HG03108 (cell line): ENCODE measurements at regions not wholly inside any gene's neighbourhood (a gene's known extent, or its start where the extent isn't known, plus 50 kb on each side); places are given as distances from the start of the nearest gene placed in this dataset.
"Not testable (repeated sequence)": the region's sequence is repeated elsewhere in the genome, so short reads cannot be mapped to it uniquely, and the experiment has no call there.

Experiments used
- ATAC-seq: cut with Tn5 transposase; IDR thresholded peaks from one replicate; pipeline ENCODE4 v1.9.1; 2021; ENCODE audit warnings: moderate library complexity; ENCODE audit not compliant: unreplicated experiment

DNA sequence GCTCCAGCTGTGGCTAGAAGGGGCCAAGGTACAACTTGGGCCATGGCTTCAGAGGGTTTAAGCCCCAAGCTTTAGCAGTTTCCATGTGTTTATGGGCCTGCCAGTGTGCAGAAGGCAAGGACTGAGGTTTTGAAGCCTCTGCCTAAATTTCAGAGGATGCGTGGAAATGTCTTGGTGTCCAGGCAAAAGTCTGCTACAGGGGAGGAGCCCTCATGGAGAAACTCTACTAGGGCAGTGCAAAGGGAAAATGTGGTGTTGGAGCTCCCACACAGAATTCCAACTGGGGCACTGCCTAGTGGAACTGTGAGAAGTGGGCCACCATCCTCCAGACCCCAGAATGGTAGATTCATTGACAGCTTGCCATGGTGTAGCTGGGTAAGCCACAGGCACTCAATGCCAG is 527.2 kb upstream of the RORB start:
- no peak for ATAC-seq

DNA sequence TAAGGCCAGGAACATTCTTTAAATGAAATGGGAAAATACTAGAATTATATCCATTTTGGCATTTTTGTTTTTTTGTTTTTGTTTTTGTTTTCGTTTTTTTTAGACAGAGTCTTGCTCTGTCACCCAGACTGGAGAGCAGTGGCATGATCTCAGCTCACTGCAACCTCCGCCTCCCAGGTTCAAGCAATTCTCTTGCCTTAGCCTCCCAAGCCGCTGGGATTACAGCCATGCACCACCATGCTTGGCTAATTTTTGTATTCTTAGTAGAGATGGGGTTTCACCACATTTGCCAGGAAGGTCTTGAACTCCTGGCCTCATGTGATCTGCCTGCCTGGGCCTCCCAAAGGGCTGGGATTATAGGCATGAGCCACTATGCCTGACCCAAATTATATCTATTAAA is 520.7 kb upstream of the RORB start:
- not testable (repeated sequence) for ATAC-seq

DNA sequence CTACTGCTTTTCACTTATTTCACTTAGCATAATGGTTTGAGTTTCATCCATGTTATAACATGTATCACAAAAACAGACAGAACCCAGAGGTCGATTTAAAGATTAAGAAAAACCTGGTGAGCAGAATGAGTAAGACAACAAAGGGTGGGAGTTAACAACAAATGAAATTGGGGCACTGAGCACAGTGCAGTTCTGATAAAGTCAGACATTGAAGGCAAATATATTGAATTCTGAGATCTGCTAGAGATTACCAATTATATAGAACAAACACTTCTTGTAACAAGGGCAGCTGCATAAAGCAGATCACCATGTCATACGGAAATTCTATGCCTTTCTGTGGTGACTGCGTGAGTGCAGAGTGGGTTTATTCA is 517.3 kb upstream of the RORB start:
- ATAC-seq = no peak

DNA sequence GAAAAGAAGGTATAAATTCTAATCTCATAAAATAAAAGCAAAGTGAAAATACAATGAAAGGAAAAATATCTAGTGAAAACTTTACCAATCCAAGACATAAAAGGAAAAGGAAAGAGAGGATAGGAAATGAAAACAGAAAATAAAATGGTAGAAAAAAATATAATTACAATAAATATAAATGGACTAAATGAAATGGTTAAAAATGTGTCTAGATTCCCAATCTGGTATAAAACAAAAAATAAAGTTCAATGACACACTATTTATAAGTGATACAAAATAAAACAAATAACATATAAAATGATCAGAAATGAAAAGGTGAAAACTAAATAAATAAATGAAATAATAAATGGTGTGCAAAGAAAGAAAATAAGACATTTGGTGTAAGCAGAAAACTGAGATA is 516.4 kb upstream of the RORB start:
- no peak for ATAC-seq

DNA sequence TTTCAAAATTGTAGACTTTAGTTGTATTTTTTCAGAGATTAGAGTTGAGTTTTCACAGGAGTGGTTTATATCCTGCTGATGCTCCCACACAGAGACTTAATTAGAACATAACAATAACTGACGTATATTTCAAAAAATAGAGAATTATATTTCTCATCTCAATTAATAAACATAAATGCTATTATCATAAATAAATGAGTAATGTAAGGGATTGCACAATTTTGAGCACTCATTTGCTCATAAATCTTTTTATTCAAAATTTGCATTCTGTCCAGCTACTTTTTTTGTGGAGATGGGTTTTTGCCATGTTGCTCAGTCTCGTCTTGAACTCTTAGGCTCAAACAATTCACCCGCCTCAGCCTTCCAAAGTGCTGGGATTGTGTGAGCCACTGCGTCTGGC is 515.7 kb upstream of the RORB start:
- ATAC-seq = no peak

DNA sequence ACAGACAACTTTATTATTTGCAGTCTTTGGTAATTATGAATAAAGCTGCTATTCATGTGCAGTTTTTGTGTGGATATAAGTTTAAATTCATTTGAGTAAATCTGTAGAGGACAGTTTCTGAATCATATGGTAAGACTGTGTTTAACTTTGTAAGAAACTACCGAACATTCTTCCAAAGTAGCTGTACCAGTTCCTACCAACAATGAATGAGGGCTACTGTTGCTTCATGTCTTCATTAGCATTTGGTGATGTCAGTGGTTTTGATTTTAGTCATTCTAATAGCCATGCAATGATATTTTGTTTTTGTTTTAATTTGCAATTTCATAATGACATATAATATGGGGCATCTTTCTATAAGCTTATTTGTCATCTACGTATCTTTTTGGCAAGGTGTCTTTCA is 501.3 kb upstream of the RORB start:
- ATAC-seq = no peak

DNA sequence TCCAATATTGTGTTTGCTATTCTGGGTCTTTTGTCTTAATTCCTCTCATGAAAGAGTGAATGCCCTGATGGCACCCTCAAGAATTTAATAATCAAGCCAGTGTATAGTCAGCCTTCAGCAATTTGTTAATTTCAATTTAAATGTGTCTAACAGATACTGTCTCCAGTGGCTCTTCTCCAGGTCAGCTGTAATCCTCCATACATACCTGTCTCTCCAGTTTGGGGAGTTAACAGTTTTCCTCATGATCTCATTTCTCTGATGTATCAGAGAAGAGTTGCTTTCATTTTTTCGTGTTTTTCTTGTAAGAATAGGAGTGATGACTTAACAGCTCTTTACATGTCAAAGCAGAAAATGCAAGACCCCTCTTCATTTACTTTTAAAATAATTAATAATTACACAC is 500.3 kb upstream of the RORB start:
- no peak for ATAC-seq

DNA sequence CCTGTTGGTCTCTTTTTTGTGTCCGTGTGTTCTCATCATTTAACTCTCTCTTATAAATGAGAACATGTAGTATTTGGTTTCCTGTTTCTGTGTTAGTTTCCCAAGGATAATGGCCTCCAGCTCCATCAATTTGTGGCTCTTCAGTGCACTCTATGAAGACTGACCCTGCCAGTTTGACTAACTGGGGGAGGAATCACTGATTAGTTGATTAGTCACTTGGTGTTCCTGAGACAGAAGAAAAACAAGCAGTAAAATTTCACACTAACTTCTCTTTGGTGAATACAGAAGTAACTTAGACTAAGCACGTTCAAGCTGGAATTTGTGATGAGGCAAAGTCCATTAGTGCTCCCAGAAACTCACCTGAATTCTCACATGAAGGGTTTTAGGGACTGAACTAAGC is 495.8 kb upstream of the RORB start:
- ATAC-seq = no peak

DNA sequence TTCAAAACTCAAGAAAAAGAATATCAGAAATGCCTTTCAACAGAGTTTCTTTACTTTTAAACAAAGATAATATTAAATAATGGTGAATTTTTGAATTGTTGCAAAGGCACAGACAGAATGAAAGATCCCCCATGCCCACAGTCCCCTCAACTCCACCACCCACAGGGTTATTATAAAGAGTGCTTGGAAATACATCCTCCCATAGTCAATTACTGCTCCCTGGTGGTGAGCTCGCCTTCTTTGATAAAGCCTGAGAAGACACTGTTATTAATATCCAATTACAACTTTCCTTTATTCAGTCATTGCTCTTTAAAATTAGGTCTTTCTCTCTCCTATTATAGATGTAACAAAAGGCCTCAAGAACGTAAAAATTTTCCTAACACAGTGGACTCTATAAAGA is 490.2 kb upstream of the RORB start:
- no peak for ATAC-seq

DNA sequence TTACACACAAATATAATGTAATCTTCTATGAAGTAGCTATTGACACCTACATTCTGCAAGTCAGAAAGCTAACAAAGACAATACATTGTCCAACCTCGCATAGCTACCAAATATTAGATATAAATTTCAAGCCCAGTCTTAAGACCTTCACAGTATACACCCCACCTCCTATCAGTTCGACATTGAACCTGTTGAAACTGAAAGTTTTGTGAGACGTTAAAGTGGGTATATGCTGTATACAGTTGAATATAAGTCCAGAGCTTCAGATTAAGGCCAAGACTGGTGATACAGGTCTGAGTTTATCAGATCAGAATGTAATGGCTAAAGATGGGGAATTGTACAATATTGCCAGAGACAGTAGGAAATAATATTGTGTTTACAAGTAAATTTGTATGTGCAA is 489.3 kb upstream of the RORB start:
- no peak for ATAC-seq

DNA sequence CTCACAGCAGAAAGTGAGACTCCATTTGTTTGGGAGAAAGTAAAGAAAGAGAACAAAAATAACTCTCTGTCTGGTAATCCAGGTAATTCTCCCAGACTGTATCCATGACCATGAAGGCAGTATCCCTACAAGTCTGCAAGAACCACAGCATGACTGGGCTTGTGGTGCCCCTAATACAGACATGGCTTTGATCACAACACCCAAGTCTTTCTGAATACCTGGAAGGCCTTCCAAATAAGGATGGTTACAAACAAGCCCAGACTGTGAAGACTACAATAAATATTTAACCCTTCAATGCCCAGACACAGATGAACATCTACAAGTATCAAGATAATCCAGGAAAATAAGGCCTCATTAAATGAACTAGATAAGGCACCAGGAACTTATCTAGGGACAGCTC is 481.1 kb upstream of the RORB start:
- no peak for ATAC-seq

DNA sequence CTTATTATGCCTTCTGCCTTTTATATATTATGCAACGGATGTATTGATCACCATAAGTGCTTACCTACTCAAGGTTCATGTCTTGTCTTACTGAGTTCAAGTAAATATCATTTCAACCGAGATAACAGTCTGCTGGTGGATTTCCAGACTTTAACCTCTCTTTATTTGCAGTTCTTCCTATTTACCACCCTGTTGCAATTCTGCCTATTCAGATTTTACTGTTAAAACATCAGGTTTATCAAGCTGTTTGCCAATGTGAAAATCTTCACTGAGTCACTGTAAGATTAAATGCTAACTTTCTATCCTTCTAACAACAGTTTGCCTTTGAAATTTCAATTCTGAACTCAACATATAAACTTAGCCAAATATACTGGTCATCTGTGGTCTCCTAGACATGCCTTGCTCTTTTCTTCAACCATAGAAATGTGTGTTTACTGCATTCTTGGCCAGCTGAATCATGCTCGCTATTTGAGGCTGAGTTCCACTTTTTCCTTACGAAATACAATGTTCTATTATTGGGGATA is 471.7 kb upstream of the RORB start:
- no peak for ATAC-seq

DNA sequence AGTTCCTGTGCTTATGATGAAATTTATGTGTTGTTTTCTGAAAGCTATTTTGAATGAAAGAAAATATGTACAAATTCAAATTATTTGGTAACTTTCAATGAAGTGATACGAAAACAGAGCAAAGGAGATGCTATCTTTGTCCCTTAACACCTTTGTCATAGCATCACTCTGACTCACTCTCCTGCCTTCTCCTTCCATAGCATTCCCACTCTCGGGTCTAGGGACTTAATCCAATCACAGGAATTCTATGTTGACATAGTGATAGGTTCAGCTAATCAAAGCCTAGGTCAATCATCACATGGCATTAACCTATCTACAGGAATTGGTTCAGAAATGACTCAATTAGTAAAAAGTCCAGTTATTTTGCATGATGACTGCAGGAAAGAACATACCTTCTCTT is 464.7 kb upstream of the RORB start:
- ATAC-seq = no peak

DNA sequence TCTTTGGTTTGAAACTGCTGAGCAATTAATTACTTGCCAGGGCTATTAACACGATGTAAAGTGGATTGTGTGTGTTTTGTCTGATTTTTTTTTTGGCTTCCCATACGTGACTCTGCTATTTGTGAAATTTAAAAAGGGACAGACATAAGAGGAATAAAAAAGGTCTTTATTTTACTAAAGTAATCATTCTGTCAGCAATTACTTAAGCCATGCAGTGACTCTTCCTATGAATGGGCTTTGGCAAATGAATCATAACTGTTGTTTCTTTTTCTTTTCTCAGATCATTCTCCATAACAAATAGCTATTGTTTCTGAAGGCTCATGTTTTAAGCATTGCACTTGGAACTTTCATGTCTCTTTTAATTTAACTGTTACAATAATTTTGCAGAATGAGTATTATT is 461.3 kb upstream of the RORB start:
- ATAC-seq = no peak

DNA sequence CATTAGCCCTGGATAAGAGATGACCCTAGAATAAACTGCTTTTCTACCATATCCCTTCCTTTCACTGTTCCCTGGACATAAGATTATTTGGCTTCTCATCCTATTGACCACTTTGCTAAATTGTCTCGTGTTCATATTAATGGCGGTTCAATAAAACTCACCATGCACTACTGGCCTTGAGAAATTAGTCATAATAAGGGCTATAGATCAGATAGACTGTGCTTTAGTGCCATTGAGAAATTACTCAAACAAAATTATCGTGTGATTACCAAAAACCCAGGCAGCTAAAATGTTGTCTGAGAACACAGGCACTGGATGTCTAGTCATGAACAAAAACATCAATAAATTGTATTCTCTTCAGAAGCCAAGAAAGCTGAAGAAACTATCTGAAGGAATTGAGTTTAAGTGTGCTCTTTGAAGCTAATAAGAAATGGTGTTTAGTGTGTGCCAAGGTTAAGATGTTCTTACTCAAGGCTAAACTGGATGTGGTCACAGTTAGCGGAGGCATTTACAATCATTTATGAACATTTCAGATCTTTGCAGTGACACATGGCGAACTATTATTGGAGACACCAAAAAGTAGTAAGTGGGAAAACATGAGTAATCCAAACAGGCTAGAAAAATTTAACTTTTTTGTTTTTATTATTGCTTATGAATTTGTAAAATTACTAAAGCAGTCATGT is 460.4 kb upstream of the RORB start:
- peak; percentile 72 for ATAC-seq

DNA sequence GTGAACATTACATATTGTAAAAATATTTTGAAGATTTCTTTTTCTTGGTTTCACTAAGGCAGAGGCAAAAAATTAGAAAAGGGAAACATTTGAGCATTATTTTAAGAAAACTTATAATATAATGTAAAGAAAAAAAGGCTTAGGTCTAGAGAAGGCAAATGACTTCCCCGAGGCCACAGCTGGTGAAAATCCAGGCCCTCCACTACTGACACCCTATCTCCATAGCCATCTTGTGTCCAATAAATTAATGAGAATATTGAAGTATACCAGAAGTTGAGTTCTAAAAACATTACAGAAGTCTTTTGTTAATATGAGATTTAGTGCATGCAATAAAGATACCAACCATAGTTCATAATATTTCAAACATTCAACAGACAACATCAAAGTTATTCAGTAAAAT is 459.9 kb upstream of the RORB start:
- ATAC-seq = no peak

DNA sequence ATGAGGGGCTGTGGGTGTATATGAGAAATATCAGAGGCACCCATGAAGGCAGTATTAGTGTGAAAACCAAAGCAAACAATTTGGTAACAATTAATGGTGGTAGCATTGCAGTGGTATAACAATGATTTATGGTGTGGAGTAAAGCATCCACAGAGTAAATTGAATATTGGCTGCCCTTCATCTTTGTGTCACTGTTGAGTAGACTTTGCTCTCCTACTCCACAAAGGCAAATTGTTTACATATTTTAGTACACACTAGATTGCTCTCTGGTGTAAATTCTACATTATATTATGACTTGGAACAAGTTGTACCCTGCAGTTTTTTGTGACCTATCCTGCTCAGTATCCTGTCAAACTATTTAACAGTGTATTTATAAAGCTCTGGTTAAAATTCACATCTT is 455.5 kb upstream of the RORB start:
- ATAC-seq = no peak

DNA sequence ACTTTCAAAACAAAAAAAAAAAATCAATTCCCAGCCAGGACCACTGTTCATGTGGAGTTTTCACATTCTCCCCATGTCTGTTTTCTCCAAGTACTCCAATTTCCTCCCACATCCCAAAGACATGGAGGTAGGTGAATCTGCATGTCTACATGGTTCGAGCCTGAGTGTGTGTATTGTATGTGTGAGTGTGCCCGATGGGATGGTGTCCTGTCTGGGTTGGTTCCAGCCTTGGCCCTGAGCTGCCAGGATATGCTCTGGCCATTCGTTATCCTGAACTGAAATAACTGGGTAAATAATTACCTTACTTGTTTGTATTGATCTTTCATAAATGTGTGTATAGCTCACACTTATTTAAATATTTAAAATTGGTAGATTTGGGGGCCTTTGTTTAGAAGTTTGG is 452.3 kb upstream of the RORB start:
- no peak for ATAC-seq

DNA sequence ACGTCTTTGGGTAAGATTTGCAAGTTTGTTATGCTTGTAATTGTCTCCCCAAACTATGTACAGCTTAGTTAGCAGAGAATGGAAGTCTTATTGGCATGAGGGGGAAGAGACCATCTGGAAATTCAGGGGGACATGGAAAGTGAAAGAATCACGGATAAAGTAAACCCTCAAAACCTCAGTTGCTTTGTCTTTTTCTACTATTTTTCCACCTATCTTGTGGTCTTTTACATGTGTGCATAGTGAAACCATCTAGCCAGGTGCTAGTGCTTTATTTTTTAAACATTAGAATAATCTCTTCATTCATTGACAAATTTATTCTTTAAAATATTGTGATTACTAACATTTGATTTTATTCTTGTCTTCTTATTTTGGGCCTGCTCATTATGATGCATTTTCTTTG is 441.1 kb upstream of the RORB start:
- ATAC-seq = no peak

DNA sequence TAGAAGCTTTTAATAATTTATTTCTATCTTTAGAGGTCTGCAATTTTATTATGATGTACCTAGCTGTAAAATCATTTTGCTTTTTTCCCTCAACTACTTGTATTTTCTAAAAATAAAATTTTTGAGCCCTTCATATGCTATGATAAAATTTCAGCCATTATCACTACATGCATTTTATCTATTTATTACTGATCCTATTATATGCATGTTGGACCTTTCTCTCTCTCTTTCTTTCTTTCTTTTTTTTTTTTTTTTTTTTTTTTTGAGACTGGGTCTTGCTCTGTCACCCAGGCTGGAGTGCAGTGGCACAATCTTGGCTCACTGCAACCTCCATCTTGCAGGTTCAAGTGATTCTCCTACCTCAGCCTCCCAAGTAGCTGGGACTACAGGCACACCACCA is 440.1 kb upstream of the RORB start:
- not testable (repeated sequence) for ATAC-seq

DNA sequence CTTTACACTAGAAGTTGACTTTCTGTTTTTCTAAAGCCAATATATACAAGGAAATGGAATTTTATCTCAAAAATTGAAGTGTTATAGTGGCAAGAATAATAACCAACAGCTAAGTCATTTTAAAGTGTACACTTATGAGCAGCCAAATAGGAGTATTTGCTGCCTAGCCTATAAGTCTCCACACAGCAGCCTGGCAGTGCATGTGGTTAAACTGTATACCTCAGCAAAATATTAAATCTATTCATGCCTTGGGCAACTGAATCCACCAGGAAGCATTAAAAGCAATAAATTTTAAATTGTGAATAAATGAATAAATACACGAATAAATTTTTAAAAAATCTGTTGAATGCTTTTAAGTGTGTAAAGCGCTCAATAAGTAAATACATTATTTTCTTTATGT is 432.4 kb upstream of the RORB start:
- ATAC-seq = no peak

DNA sequence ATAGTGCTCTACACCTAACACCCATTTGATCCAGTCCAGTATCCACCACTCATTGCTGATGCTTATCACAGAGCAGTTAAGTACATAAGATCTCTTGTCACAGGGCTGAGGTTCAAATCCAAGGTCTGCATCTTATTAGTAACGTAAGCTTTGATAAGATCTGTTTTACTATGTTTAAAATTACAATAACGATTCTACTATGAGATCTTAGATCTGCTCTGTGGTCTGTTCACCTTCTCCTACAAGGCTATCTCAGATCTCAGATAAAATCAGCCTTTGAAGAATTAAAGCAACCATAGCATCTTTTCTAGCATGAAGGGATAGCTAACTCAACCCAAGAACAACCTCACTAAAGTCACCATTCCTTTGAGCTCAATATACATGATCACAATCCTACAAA is 431.0 kb upstream of the RORB start:
- ATAC-seq = no peak

DNA sequence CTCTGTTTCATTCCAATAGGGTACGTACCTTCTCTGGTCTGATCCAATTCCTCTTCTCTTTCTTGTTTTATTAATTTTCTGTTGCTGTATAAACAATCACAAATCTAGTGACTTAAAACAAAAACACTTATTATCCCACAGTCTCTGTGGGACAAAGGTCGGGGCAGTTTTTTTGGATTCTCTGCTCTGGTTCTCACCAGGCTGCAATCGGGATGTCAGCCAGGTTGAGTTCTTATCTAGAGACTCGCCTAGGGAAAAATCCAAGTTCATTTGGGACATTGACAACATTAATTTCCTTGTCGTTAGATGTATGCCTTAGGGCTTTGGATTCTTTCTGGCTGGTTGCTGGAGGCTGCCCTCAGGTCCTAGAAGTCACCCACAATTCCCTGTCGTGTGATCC is 430.5 kb upstream of the RORB start:
- ATAC-seq = no peak
